ENCODE measurements at regions not wholly inside any gene's neighbourhood (a gene's known extent, or its start where the extent isn't known, plus 50 kb on each side); places are given as distances from the start of the nearest gene placed in this dataset.

- H3K4me3 ChIP-seq (replicated peaks in 1 of 3; ENCODE audit: insufficient read depth in 1 of 3, low read depth in 1 of 3, low read length in 3 of 3): no peak overlapping the region
- TF ChIP-seq GATA2 (IDR thresholded peaks at IDR 0.05; ENCODE audit: insufficient read depth, insufficient read length, low read depth, low read length): no peak
- TF ChIP-seq EZH2 (IDR thresholded peaks at IDR 0.05; ENCODE audit: borderline replicate concordance, low read depth, low read length, severe bottlenecking): no peak
- no peak for TF ChIP-seq POLR2A (IDR thresholded peaks at IDR 0.05; ENCODE audit: low read depth, low read length)
- TF ChIP-seq, protein P1, sequence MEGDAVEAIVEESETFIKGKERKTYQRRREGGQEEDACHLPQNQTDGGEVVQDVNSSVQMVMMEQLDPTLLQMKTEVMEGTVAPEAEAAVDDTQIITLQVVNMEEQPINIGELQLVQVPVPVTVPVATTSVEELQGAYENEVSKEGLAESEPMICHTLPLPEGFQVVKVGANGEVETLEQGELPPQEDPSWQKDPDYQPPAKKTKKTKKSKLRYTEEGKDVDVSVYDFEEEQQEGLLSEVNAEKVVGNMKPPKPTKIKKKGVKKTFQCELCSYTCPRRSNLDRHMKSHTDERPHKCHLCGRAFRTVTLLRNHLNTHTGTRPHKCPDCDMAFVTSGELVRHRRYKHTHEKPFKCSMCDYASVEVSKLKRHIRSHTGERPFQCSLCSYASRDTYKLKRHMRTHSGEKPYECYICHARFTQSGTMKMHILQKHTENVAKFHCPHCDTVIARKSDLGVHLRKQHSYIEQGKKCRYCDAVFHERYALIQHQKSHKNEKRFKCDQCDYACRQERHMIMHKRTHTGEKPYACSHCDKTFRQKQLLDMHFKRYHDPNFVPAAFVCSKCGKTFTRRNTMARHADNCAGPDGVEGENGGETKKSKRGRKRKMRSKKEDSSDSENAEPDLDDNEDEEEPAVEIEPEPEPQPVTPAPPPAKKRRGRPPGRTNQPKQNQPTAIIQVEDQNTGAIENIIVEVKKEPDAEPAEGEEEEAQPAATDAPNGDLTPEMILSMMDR (IDR thresholded peaks at IDR 0.05; ENCODE audit: extremely low read depth in 1 of 2, insufficient read depth in 1 of 2, low read depth in 1 of 2, low read length in 2 of 2): no peak
- no peak for TF ChIP-seq MYC (IDR thresholded peaks at IDR 0.05; ENCODE audit: low read depth, low read length)
- TF ChIP-seq FOS (IDR thresholded peaks at IDR 0.05; ENCODE audit: borderline replicate concordance, insufficient read depth, low read length): no peak
- TF ChIP-seq POLR2AphosphoS5 (IDR thresholded peaks at IDR 0.05; ENCODE audit: insufficient read depth, low read depth, low read length): no peak
- TF ChIP-seq, protein P2, sequence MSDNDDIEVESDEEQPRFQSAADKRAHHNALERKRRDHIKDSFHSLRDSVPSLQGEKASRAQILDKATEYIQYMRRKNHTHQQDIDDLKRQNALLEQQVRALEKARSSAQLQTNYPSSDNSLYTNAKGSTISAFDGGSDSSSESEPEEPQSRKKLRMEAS (IDR thresholded peaks at IDR 0.05; ENCODE audit: insufficient read depth, insufficient read length): no peak
- TF ChIP-seq JUN (IDR thresholded peaks at IDR 0.05; ENCODE audit: borderline replicate concordance, insufficient read depth, insufficient read length, low read depth): no peak
- H3K27ac ChIP-seq (ENCODE audit: insufficient read depth, low read depth, low read length): no peak overlapping the region
- no peaks in the 10 kb centered on the region for H3K4me1 ChIP-seq (ENCODE audit: control insufficient read depth, extremely low read depth, insufficient read depth, low read length)
- CTCF ChIA-PET: no interaction called here
- H3K9ac ChIP-seq (replicated peaks; ENCODE audit: extremely low read depth, insufficient read depth, low read length): no peak overlapping the region
- no peak overlapping the region for H3K4me2 ChIP-seq (ENCODE audit: insufficient read depth, low read length)
- no peaks in the 10 kb centered on the region for H3K36me3 ChIP-seq (ENCODE audit: control insufficient read depth in 2 of 2, extremely low read depth in 1 of 2, insufficient read depth in 2 of 2, low read length in 2 of 2)
- H3K79me2 ChIP-seq (ENCODE audit: control insufficient read depth, insufficient read depth, low read length): no peaks in the 10 kb centered on the region
- no peaks in the 10 kb centered on the region for H3K9me1 ChIP-seq (replicated peaks; ENCODE audit: control insufficient read depth, extremely low read depth, insufficient read depth, low read length)
- intact Hi-C loops (cut with micrococcal nuclease): no loop called here
- no peak overlapping the region for H2AFZ ChIP-seq (ENCODE audit: low read depth, low read length)
- H3K9me3 ChIP-seq (replicated peaks; ENCODE audit: control insufficient read depth, insufficient read depth, low read length): peaks cover 6% of the 10 kb centered on the region
- dilution Hi-C loops (cut with MboI; ENCODE audit: extremely low pct_ligation_motif_present, low sequenced_read_pairs): no loop called here
- no TSS peak for BruUV-seq (replicated peaks)
- DNase-seq (ENCODE audit: low read depth, low spot score): no peak
- H3K27me3 ChIP-seq (ENCODE audit: control insufficient read depth in 2 of 2, insufficient read depth in 2 of 2, low read length in 2 of 2): no peaks in the 10 kb centered on the region
- FAIRE-seq: no peak
- no peaks in the 10 kb centered on the region for H4K20me1 ChIP-seq (replicated peaks; ENCODE audit: control insufficient read depth, extremely low read depth, insufficient read depth, low read length)
- POLR2A ChIA-PET: no interaction called here
These were observed 81.5 kb upstream of the CST7 start for GRCh38 chr20:24867556-24867955.

All from endothelial cell of umbilical vein (primary cell).